Kasumi-1 (cell line): ENCODE measurements at regions not wholly inside any gene's neighbourhood (a gene's known extent, or its start where the extent isn't known, plus 50 kb on each side); places are given as distances from the start of the nearest gene placed in this dataset.

ENCODE experiments used
- DNase-seq, 2 experiments: peaks; one replicate each; lab custom pipeline; 2025; lab: John Stamatoyannopoulos, UW

- DNase-seq: peak; percentile 31 to 60
Observed at GRCh38 chr3:69439643-69440270, 53.9 kb upstream of the FRMD4B start.

GRCh38 chr3:69438476-69438875 lies 52.6 kb upstream of the FRMD4B start:
- no peak for DNase-seq

- DNase-seq: peak; percentile 11 to 29
Observed at GRCh38 chr3:69435274-69436265, 49.7 kb upstream of the FRMD4B start.
